ENCODE measurements at regions not wholly inside any gene's neighbourhood (a gene's known extent, or its start where the extent isn't known, plus 50 kb on each side); places are given as distances from the start of the nearest gene placed in this dataset.

DNA sequence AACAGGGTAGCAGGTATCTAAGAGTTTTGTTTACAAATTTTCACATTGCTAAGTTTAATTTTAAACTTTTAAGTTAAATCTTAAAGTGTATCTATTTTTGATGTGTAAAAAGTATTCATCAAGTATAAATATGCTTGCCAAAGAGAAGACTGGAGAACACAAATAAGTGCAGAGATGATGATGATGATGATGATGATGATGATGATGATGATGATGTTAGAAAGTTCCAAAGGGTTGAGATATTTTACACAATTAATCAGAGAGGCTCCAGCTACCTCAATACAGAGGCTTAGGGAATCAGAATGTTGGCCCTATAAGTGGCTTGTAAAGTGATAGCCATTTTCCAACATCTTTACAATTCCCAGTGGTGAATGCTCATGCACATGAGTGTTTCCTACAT lies 209.0 kb upstream of the NPVF start:
- no peaks in the 10 kb centered on the region for H3K9me2 ChIP-seq (ENCODE audit: insufficient read depth)
- no peak overlapping the region for H3K4me2 ChIP-seq (ENCODE audit: low read length)
- no peaks in the 10 kb centered on the region for H3K4me1 ChIP-seq (ENCODE audit: control insufficient read depth in 1 of 2, insufficient read depth in 2 of 2, low read length in 2 of 2)
- H4K20me1 ChIP-seq (ENCODE audit: insufficient read depth) = no peaks in the 10 kb centered on the region
- H3K27me3 ChIP-seq (ENCODE audit: insufficient read depth, low read length) = no peaks in the 10 kb centered on the region
- BruUV-seq (replicated peaks) = no TSS peak
- TF ChIP-seq SP1 (IDR thresholded peaks at IDR 0.05; ENCODE audit: low read depth) (no peak), CBX3 (IDR thresholded peaks at IDR 0.05; ENCODE audit: low read depth) (no peak), POLR2A (IDR thresholded peaks at IDR 0.05; ENCODE audit: borderline replicate concordance, extremely low read depth, insufficient read depth, insufficient read length) (no peak), FOSL1 (IDR thresholded peaks at IDR 0.05; ENCODE audit: low read depth) (no peak), SIN3A (IDR thresholded peaks at IDR 0.05; ENCODE audit: low read depth) (no peak), EGR1 (IDR thresholded peaks at IDR 0.05; ENCODE audit: low read depth) (no peak), YY1 (IDR thresholded peaks at IDR 0.05; ENCODE audit: extremely low read depth, insufficient replicate concordance, low read depth, low read length) (no peak), POLR2AphosphoS5 (IDR thresholded peaks at IDR 0.05; ENCODE audit: low read depth, low read length) (no peak), RAD21 (IDR thresholded peaks at IDR 0.05; ENCODE audit: low read depth) (no peak), EZH2phosphoT487 (IDR thresholded peaks at IDR 0.05; ENCODE audit: borderline replicate concordance) (no peak)
- TF ChIP-seq, protein P1, sequence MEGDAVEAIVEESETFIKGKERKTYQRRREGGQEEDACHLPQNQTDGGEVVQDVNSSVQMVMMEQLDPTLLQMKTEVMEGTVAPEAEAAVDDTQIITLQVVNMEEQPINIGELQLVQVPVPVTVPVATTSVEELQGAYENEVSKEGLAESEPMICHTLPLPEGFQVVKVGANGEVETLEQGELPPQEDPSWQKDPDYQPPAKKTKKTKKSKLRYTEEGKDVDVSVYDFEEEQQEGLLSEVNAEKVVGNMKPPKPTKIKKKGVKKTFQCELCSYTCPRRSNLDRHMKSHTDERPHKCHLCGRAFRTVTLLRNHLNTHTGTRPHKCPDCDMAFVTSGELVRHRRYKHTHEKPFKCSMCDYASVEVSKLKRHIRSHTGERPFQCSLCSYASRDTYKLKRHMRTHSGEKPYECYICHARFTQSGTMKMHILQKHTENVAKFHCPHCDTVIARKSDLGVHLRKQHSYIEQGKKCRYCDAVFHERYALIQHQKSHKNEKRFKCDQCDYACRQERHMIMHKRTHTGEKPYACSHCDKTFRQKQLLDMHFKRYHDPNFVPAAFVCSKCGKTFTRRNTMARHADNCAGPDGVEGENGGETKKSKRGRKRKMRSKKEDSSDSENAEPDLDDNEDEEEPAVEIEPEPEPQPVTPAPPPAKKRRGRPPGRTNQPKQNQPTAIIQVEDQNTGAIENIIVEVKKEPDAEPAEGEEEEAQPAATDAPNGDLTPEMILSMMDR (IDR thresholded peaks at IDR 0.05 in 2 of 3, conservative IDR thresholded peaks at IDR 0.05 in 1 of 3; ENCODE audit: borderline replicate concordance in 1 of 3, insufficient read depth in 1 of 3, low read depth in 2 of 3, low read length in 2 of 3) = no peak
- TF ChIP-seq, protein P2, sequence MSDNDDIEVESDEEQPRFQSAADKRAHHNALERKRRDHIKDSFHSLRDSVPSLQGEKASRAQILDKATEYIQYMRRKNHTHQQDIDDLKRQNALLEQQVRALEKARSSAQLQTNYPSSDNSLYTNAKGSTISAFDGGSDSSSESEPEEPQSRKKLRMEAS (IDR thresholded peaks at IDR 0.05) = no peak
- TF ChIP-seq, protein P3, sequence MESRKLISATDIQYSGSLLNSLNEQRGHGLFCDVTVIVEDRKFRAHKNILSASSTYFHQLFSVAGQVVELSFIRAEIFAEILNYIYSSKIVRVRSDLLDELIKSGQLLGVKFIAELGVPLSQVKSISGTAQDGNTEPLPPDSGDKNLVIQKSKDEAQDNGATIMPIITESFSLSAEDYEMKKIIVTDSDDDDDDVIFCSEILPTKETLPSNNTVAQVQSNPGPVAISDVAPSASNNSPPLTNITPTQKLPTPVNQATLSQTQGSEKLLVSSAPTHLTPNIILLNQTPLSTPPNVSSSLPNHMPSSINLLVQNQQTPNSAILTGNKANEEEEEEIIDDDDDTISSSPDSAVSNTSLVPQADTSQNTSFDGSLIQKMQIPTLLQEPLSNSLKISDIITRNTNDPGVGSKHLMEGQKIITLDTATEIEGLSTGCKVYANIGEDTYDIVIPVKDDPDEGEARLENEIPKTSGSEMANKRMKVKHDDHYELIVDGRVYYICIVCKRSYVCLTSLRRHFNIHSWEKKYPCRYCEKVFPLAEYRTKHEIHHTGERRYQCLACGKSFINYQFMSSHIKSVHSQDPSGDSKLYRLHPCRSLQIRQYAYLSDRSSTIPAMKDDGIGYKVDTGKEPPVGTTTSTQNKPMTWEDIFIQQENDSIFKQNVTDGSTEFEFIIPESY (IDR thresholded peaks at IDR 0.05; ENCODE audit: extremely low read depth, insufficient replicate concordance, low read length) = no peak
- TF ChIP-seq, protein P4, sequence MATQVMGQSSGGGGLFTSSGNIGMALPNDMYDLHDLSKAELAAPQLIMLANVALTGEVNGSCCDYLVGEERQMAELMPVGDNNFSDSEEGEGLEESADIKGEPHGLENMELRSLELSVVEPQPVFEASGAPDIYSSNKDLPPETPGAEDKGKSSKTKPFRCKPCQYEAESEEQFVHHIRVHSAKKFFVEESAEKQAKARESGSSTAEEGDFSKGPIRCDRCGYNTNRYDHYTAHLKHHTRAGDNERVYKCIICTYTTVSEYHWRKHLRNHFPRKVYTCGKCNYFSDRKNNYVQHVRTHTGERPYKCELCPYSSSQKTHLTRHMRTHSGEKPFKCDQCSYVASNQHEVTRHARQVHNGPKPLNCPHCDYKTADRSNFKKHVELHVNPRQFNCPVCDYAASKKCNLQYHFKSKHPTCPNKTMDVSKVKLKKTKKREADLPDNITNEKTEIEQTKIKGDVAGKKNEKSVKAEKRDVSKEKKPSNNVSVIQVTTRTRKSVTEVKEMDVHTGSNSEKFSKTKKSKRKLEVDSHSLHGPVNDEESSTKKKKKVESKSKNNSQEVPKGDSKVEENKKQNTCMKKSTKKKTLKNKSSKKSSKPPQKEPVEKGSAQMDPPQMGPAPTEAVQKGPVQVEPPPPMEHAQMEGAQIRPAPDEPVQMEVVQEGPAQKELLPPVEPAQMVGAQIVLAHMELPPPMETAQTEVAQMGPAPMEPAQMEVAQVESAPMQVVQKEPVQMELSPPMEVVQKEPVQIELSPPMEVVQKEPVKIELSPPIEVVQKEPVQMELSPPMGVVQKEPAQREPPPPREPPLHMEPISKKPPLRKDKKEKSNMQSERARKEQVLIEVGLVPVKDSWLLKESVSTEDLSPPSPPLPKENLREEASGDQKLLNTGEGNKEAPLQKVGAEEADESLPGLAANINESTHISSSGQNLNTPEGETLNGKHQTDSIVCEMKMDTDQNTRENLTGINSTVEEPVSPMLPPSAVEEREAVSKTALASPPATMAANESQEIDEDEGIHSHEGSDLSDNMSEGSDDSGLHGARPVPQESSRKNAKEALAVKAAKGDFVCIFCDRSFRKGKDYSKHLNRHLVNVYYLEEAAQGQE (IDR thresholded peaks at IDR 0.05; ENCODE audit: low read depth) = no peak
- DNase-seq (ENCODE audit: low read depth, low spot score) = no peak
- ChIA-PET CTCF (no interaction called here), RAD21 (ENCODE audit: low non-redundant PET in 1 of 2, low total read pairs in 2 of 2, uncharacterized antibody in 2 of 2, unreplicated experiment in 2 of 2) (no interaction called here), POLR2A (no interaction called here)
- H3K36me3 ChIP-seq (ENCODE audit: control insufficient read depth in 1 of 2, insufficient read depth in 2 of 2, low read length in 2 of 2) = no peaks in the 10 kb centered on the region
- no peaks in the 10 kb centered on the region for H3K79me2 ChIP-seq (ENCODE audit: insufficient read depth, low read length)
- intact Hi-C loops (cut with micrococcal nuclease) = no loop called here
- no peak overlapping the region for H3K9ac ChIP-seq (ENCODE audit: low read length)
- ATAC-seq = no peak
- no peaks in the 10 kb centered on the region for H3K9me3 ChIP-seq (ENCODE audit: control insufficient read depth in 1 of 2, insufficient read depth in 1 of 2, low read depth in 1 of 2, low read length in 2 of 2)
- no peak overlapping the region for H3K4me3 ChIP-seq (replicated peaks in 1 of 2; ENCODE audit: low read depth in 1 of 2, low read length in 2 of 2)
- no peak overlapping the region for H2AFZ ChIP-seq (ENCODE audit: low read depth, low read length, poor library complexity, severe bottlenecking)
- H3K27ac ChIP-seq (ENCODE audit: low read depth, low read length) = no peak overlapping the region

Measured in HCT116 (cell line).